ENCODE measurements at regions not wholly inside any gene's neighbourhood (a gene's known extent, or its start where the extent isn't known, plus 50 kb on each side); places are given as distances from the start of the nearest gene placed in this dataset.

DNA sequence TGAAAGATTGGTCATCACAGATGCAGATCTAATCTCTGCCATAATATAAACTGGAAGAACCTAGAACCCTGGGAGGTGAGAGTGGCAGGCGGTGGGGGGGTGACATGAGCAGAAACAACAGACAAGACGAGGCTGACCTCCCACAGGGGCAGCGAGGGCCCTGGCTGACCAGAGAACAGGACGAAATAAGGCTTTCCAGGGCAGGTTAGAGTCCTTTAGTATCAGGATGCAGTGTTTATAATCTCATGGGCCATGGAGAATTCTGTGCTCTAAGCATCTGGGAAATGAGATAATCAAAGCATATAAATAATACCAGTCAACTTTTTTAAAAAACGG lies 102.7 kb upstream of the BCL2L14 start (continued):
- TF ChIP-seq EZH2phosphoT487 (IDR thresholded peaks at IDR 0.05; ENCODE audit: borderline replicate concordance, low read depth) (no peak), RCOR1 (IDR thresholded peaks at IDR 0.05; ENCODE audit: low read length) (no peak), TAF1 (IDR thresholded peaks at IDR 0.05; ENCODE audit: borderline replicate concordance, low read depth, low read length) (no peak), CHD2 (IDR thresholded peaks at IDR 0.05; ENCODE audit: low read length, partially characterized antibody) (no peak), NRF1 (IDR thresholded peaks at IDR 0.05; ENCODE audit: low read depth, low read length) (no peak), POLR2AphosphoS5 (IDR thresholded peaks at IDR 0.05; ENCODE audit: low read depth, low read length) (no peak), NFIC (IDR thresholded peaks at IDR 0.05; ENCODE audit: borderline replicate concordance) (no peak), ELF1 (IDR thresholded peaks at IDR 0.05) (no peak), EP300 (IDR thresholded peaks at IDR 0.05; ENCODE audit: borderline replicate concordance in 1 of 2, low read depth in 1 of 2, low read length in 1 of 2) (no peak)
- TF ChIP-seq, protein P1, sequence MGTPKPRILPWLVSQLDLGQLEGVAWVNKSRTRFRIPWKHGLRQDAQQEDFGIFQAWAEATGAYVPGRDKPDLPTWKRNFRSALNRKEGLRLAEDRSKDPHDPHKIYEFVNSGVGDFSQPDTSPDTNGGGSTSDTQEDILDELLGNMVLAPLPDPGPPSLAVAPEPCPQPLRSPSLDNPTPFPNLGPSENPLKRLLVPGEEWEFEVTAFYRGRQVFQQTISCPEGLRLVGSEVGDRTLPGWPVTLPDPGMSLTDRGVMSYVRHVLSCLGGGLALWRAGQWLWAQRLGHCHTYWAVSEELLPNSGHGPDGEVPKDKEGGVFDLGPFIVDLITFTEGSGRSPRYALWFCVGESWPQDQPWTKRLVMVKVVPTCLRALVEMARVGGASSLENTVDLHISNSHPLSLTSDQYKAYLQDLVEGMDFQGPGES (IDR thresholded peaks at IDR 0.05; ENCODE audit: low read depth, low read length): no peak
- TF ChIP-seq, protein P2, sequence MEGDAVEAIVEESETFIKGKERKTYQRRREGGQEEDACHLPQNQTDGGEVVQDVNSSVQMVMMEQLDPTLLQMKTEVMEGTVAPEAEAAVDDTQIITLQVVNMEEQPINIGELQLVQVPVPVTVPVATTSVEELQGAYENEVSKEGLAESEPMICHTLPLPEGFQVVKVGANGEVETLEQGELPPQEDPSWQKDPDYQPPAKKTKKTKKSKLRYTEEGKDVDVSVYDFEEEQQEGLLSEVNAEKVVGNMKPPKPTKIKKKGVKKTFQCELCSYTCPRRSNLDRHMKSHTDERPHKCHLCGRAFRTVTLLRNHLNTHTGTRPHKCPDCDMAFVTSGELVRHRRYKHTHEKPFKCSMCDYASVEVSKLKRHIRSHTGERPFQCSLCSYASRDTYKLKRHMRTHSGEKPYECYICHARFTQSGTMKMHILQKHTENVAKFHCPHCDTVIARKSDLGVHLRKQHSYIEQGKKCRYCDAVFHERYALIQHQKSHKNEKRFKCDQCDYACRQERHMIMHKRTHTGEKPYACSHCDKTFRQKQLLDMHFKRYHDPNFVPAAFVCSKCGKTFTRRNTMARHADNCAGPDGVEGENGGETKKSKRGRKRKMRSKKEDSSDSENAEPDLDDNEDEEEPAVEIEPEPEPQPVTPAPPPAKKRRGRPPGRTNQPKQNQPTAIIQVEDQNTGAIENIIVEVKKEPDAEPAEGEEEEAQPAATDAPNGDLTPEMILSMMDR (IDR thresholded peaks at IDR 0.05): no peak
- TF ChIP-seq, protein P3, sequence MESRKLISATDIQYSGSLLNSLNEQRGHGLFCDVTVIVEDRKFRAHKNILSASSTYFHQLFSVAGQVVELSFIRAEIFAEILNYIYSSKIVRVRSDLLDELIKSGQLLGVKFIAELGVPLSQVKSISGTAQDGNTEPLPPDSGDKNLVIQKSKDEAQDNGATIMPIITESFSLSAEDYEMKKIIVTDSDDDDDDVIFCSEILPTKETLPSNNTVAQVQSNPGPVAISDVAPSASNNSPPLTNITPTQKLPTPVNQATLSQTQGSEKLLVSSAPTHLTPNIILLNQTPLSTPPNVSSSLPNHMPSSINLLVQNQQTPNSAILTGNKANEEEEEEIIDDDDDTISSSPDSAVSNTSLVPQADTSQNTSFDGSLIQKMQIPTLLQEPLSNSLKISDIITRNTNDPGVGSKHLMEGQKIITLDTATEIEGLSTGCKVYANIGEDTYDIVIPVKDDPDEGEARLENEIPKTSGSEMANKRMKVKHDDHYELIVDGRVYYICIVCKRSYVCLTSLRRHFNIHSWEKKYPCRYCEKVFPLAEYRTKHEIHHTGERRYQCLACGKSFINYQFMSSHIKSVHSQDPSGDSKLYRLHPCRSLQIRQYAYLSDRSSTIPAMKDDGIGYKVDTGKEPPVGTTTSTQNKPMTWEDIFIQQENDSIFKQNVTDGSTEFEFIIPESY (IDR thresholded peaks at IDR 0.05; ENCODE audit: borderline replicate concordance, low read depth): no peak

DNA sequence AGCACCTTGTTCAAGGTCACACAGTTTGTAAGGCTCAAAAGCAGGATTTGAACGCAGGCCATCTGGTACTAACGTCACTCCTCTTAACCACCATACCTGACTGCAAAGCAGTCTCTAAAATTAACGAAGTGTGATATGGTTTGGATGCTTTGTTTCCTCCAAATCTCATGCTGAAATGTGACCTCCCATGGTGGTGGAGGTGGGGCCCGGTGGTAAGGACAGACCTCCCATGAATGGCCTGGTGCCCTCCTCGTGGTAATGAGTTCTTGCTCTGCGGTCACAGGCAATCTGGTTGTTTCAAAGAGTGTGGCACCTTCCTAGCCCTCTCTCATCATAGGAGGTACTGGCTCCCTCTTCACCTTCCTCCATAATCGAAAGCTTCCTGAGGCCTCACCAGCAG lies 102.2 kb upstream of the BCL2L14 start:
- Histone ChIP-seq H2AFZ (ENCODE audit: low read depth) (no peak overlapping the region), H3K4me1 (ENCODE audit: control insufficient read depth in 1 of 2, insufficient read depth in 2 of 2, low read depth in 1 of 2, low read length in 1 of 2) (no peaks in the 10 kb centered on the region), H3K36me3 (replicated peaks in 1 of 2; ENCODE audit: control insufficient read depth in 1 of 2, insufficient read depth in 2 of 2, low read length in 1 of 2) (no peaks in the 10 kb centered on the region), H3K27me3 (ENCODE audit: insufficient read depth) (no peaks in the 10 kb centered on the region), H3F3A (replicated peaks; ENCODE audit: insufficient read depth) (no peaks in the 10 kb centered on the region), H3K4me3 (ENCODE audit: low read depth in 2 of 2, low read length in 1 of 2) (no peak overlapping the region), H3K79me2 (ENCODE audit: insufficient read depth) (no peaks in the 10 kb centered on the region), H3K27ac (ENCODE audit: low read depth in 2 of 2, low read length in 1 of 2) (no peak overlapping the region), H3K9me3 (no peaks in the 10 kb centered on the region), H3K9ac (no peak overlapping the region), H3K9me2 (no peaks in the 10 kb centered on the region), H3K4me2 (no peak overlapping the region), H4K20me1 (ENCODE audit: insufficient read depth) (no peaks in the 10 kb centered on the region)
- no peak for TF ChIP-seq TCF12 (IDR thresholded peaks at IDR 0.05)
- TF ChIP-seq FOXM1 (IDR thresholded peaks at IDR 0.05; ENCODE audit: low read depth): no peak
- TF ChIP-seq EP300 (IDR thresholded peaks at IDR 0.05; ENCODE audit: borderline replicate concordance in 1 of 2, low read depth in 1 of 2, low read length in 1 of 2): no peak
- TF ChIP-seq NRF1 (IDR thresholded peaks at IDR 0.05; ENCODE audit: low read depth, low read length): no peak
- TF ChIP-seq RAD21 (IDR thresholded peaks at IDR 0.05; ENCODE audit: low read length): no peak
- TF ChIP-seq YY1 (IDR thresholded peaks at IDR 0.05; ENCODE audit: low read depth): no peak
- TF ChIP-seq, protein P2 (IDR thresholded peaks at IDR 0.05): no peak
- TF ChIP-seq GABPA (IDR thresholded peaks at IDR 0.05; ENCODE audit: low read depth): no peak
- TF ChIP-seq ELF1 (IDR thresholded peaks at IDR 0.05): no peak
- TF ChIP-seq, protein P1 (IDR thresholded peaks at IDR 0.05; ENCODE audit: low read depth, low read length): no peak
- no peak for TF ChIP-seq MXI1 (IDR thresholded peaks at IDR 0.05; ENCODE audit: low read depth, low read length)
- TF ChIP-seq GATA2 (CRISPR knock-in tag; IDR thresholded peaks at IDR 0.05): no peak
- TF ChIP-seq, protein P4, sequence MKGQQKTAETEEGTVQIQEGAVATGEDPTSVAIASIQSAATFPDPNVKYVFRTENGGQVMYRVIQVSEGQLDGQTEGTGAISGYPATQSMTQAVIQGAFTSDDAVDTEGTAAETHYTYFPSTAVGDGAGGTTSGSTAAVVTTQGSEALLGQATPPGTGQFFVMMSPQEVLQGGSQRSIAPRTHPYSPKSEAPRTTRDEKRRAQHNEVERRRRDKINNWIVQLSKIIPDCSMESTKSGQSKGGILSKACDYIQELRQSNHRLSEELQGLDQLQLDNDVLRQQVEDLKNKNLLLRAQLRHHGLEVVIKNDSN (IDR thresholded peaks at IDR 0.05; ENCODE audit: borderline replicate concordance, low read depth): no peak
- TF ChIP-seq FOSL2 (IDR thresholded peaks at IDR 0.05; ENCODE audit: borderline replicate concordance, low read depth): no peak
- no peak for TF ChIP-seq SMC3 (IDR thresholded peaks at IDR 0.05; ENCODE audit: low read depth, low read length)
- no peak for TF ChIP-seq CHD2 (IDR thresholded peaks at IDR 0.05; ENCODE audit: low read length, partially characterized antibody)
- WGBS (ENCODE audit: low lambda C conversion rate): 53% methylated on average over 7 of the region's 7 CpGs
- DNase-seq: no peak
- POLR2A ChIA-PET: no interaction called here
- CTCF ChIA-PET: no interaction called here
